Epithelial cell of esophagus (primary cell): ENCODE measurements at regions not wholly inside any gene's neighbourhood (a gene's known extent, or its start where the extent isn't known, plus 50 kb on each side); places are given as distances from the start of the nearest gene placed in this dataset.

Source experiments
- DNase-seq: peaks from one replicate; pipeline ENCODE4 v3.0.0; 2010; ENCODE audit warnings: low read depth
- H3K4me3 ChIP-seq: 2 replicates; pipeline ENCODE4 v1.5.1; 2011; ENCODE audit warnings: mild to moderate bottlenecking, low read length, control low read depth
- TF ChIP-seq, protein P1 (sequence below): IDR thresholded peaks from 2 replicates; pipeline ENCODE4 v1.5.1; 2011; ENCODE audit warnings: low read depth, mild to moderate bottlenecking, low read length, control low read depth, inconsistent platforms; ENCODE audit not compliant: insufficient read depth; ENCODE audit errors: missing control alignments

- no peak overlapping the region for H3K4me3 ChIP-seq
- TF ChIP-seq, protein P1, sequence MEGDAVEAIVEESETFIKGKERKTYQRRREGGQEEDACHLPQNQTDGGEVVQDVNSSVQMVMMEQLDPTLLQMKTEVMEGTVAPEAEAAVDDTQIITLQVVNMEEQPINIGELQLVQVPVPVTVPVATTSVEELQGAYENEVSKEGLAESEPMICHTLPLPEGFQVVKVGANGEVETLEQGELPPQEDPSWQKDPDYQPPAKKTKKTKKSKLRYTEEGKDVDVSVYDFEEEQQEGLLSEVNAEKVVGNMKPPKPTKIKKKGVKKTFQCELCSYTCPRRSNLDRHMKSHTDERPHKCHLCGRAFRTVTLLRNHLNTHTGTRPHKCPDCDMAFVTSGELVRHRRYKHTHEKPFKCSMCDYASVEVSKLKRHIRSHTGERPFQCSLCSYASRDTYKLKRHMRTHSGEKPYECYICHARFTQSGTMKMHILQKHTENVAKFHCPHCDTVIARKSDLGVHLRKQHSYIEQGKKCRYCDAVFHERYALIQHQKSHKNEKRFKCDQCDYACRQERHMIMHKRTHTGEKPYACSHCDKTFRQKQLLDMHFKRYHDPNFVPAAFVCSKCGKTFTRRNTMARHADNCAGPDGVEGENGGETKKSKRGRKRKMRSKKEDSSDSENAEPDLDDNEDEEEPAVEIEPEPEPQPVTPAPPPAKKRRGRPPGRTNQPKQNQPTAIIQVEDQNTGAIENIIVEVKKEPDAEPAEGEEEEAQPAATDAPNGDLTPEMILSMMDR = no peak
- no peak for DNase-seq
These were observed 72.6 kb upstream of the GALNT9 start for GRCh38 chr12:132401982-132402381.

GRCh38 chr12:132400011-132400641, 70.7 kb upstream of the GALNT9 start:
- no peak overlapping the region for H3K4me3 ChIP-seq
- TF ChIP-seq, protein P1 = no peak
- no peak for DNase-seq

DNA sequence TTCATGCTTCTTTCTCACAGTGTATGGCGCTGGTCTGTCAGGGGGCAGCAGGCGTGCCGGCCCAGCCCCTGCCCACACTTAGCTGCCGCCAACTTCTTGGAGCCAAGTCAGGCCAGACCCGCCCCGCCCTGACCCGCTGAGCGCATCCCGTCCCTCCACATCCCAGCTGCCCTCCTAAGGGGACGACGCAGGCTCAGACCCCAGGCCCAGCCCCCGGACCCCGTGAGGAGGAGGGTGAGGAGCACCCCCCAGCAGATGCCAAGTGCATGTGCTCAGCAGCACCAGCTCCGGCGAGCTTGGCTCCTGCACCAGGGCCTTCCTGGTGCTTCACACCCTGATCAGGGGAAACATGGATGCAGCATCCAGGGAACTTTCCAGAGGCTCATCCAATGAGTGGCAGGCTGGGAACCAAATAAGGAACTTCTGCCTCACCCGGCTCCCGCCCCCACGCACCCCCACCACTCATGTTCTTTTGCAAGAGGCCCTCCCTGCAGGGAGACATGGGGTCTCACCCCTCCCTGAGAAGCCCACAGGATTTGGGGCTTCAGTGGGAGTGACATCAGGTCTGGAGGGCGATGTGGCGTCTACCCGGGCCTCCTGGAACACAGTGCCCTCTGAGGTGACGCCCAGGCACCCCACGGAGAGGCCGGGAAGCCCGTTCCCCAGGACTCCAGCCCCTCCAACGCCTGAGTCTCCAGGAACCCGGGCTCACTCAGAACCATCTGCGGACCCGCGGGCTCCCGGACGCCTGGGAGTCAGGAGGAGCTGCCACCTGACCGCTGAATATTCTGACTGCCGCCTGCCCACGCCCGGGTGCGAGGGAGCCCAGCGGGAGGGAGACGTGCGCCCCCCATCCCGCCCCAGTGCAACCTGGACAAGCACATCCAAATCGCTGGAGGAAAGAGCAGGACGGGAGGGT, 70.0 kb upstream of the GALNT9 start:
- TF ChIP-seq, protein P1 = no peak
- no peak for DNase-seq
- H3K4me3 ChIP-seq = no peak overlapping the region

DNA sequence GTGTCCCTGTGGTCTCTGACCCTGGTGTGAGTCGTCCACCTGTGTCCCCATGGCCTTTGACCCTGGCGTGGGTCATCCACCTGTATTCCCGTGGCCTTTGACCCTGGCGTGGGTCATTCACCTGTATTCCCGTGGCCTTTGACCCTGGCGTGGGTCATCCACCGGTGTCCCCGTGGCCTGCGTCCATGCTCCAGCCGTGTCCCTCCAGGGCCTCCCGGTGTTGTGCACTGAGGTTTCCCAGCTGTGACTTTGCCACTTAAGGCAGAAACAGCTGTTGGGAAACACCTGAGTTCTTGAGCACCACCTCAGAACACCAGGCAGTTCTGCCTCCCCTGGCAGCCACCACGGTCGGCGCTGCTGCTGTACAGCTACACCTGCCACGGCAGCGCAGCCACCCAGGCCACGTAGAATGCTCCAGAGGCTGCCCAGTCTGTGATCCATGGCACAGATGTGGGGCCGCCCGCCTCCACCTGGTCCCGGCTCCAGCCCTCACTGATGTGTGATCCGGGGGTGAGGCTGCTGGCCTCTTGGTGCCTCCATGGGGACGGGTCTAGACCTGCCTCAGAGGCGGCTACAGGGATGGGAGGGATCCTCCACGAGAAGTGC, 69.1 kb upstream of the GALNT9 start:
- TF ChIP-seq, protein P1 = no peak
- no peak for DNase-seq
- no peak overlapping the region for H3K4me3 ChIP-seq

GRCh38 chr12:132397934-132398385, 68.6 kb upstream of the GALNT9 start:
- TF ChIP-seq, protein P1 = no peak
- H3K4me3 ChIP-seq = no peak overlapping the region
- no peak for DNase-seq

DNA sequence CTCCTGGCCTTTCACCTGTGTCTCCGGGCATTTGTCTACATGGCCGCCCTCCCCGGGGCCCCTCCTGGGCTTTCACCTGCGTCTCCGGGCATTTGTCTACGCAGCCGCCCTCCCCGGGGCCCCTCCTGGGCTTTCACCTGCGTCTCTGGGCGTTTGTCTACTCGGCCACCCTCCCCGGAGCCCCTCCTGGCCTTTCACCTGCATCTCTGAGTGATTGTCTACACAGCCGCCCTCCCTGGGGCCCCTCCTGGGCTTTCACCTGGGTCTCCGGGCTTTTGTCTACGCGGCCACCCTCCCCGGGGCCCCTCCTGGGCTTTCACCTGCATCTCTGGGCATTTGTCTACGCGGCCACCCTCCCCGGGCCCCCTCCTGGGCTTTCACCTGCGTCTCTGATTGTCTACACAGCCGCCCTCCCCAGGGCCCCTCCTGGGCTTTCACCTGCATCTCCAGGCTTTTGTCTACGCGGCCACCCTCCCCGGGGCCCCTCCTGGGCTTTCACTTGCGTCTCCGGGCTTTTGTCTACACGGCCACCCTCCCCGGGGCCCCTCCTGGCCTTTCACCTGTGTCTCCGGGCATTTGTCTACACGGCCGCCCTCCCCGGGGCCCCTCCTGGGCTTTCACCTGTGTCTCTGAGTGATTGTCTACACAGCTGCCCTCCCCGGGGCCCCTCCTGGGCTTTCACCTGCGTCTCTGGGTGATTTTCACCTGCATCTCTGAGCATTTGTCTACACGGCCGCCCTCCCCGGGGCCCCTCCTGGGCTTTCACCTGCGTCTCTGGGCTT, 68.0 kb upstream of the GALNT9 start:
- TF ChIP-seq, protein P1 = no peak
- DNase-seq = no peak
- no peak overlapping the region for H3K4me3 ChIP-seq
